ENCODE measurements at regions not wholly inside any gene's neighbourhood (a gene's known extent, or its start where the extent isn't known, plus 50 kb on each side); places are given as distances from the start of the nearest gene placed in this dataset.

GRCh38 chr11:38721586-38722315, 2123.7 kb upstream of the RAG2 start:
- TF ChIP-seq EP300 (IDR thresholded peaks at IDR 0.05), result no peak
- TF ChIP-seq, protein P1, sequence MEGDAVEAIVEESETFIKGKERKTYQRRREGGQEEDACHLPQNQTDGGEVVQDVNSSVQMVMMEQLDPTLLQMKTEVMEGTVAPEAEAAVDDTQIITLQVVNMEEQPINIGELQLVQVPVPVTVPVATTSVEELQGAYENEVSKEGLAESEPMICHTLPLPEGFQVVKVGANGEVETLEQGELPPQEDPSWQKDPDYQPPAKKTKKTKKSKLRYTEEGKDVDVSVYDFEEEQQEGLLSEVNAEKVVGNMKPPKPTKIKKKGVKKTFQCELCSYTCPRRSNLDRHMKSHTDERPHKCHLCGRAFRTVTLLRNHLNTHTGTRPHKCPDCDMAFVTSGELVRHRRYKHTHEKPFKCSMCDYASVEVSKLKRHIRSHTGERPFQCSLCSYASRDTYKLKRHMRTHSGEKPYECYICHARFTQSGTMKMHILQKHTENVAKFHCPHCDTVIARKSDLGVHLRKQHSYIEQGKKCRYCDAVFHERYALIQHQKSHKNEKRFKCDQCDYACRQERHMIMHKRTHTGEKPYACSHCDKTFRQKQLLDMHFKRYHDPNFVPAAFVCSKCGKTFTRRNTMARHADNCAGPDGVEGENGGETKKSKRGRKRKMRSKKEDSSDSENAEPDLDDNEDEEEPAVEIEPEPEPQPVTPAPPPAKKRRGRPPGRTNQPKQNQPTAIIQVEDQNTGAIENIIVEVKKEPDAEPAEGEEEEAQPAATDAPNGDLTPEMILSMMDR (IDR thresholded peaks at IDR 0.05), result no peak

Measured in stomach (tissue), 4 donors.